ENCODE measurements at regions not wholly inside any gene's neighbourhood (a gene's known extent, or its start where the extent isn't known, plus 50 kb on each side); places are given as distances from the start of the nearest gene placed in this dataset.
"Not testable (repeated sequence)": the region's sequence is repeated elsewhere in the genome, so short reads cannot be mapped to it uniquely, and the experiment has no call there.

DNA sequence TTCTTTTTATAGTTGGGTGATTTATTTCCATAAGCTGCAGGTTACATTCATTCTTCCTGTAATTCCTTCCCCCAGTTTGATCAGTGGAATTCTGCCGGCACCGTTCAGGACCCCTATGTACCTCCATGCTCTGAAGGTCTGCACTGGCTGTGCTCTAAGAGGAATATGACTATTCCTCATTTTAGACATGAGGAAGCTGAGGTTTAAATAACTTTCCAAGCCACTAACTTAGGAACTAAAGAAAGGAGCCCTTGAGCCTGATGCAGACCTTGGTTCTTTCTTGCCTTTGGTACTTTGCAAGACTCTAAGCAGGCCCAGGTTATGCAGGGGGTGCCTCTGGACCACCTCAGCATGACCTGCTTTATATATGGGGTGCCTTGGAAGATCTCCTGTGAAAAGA, 318.5 kb downstream of the QKI start:
- TF ChIP-seq, protein P1, sequence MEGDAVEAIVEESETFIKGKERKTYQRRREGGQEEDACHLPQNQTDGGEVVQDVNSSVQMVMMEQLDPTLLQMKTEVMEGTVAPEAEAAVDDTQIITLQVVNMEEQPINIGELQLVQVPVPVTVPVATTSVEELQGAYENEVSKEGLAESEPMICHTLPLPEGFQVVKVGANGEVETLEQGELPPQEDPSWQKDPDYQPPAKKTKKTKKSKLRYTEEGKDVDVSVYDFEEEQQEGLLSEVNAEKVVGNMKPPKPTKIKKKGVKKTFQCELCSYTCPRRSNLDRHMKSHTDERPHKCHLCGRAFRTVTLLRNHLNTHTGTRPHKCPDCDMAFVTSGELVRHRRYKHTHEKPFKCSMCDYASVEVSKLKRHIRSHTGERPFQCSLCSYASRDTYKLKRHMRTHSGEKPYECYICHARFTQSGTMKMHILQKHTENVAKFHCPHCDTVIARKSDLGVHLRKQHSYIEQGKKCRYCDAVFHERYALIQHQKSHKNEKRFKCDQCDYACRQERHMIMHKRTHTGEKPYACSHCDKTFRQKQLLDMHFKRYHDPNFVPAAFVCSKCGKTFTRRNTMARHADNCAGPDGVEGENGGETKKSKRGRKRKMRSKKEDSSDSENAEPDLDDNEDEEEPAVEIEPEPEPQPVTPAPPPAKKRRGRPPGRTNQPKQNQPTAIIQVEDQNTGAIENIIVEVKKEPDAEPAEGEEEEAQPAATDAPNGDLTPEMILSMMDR (IDR thresholded peaks at IDR 0.05), result no peak
- DNase-seq (ENCODE audit: low spot score), result no peak
- Histone ChIP-seq H3K27ac (no peak overlapping the region), H3K4me3 (no peak overlapping the region)

DNA sequence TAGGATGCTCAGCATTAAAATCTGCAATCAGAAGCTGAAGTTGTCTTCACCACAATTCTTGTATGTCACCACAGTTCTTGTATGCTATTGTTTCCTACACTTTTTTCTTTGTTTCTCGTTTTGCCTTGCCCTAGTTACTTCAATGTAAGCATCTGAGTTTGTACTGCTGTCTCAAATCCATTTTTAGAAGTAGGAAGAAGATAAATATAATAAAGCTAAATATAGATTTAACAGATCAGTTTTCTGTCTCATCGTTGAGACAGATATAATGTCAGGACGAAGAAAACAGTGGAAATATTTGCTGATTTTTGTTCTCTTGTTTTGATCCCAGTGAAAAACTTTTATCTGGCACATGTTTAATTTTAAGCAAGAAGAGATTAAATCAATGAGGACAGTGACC, 318.0 kb downstream of the QKI start:
- DNase-seq (ENCODE audit: low spot score), result no peak
- Histone ChIP-seq H3K4me3 (no peak overlapping the region), H3K27ac (no peak overlapping the region)
- TF ChIP-seq, protein P1 (IDR thresholded peaks at IDR 0.05), result no peak

DNA sequence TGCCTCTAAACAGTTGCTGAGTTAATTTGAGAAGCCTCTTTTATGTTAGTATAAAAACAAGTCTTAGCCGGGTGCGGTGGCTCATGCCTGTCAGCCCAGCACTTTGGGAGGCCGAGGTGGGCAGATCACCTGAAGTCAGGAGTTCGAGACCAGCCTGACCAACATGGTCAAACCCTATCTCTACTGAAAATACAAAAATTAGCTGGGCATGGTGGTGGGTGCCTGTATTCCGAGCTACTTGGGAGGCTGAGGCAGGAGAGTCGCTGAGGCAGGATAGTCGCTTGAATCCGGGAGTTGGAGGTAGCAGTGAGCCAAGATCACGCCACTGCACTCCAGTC, 317.5 kb downstream of the QKI start:
- not testable (repeated sequence) for H3K27ac ChIP-seq, H3K4me3 ChIP-seq
- peak; percentile 5 for DNase-seq (ENCODE audit: low spot score)

DNA sequence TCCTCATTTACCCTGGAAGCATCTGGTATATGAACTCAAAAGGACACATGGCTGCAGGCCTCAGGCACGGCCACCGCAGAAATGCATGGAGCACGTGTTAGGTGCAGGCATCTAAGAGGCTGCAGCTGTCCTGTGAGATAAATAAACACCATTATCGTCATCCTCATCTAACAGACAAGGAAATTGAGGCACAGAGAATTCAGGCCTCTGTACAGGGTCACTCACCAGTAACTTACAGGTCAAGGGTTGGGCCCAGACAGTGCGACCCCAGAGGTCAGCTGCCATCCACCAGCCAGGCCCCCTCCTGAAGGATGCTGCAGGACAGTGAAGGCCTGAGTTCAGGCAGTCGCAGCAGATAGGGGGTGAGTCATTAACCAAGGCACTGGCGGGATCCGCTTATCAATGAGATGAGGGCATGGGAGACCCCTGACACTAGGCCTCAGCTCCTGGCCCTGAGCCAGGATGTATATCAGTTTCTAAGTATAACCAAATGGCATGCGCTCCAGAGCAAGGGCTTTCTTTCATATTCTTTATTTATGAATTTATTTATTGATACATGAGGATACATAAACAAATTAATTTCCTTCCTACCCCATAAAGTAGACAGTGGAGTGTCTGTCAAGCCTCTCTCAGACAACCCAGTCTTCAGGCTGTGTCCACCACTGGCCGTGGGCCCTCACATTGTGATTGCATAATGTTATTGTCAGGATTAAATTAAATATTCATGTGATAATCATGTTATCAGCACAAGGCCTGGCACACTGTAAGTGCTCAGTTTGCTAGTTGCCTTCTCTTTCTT, 316.9 kb downstream of the QKI start:
- Histone ChIP-seq H3K4me3 (no peak overlapping the region), H3K27ac (no peak overlapping the region)
- peak; percentile 57 for DNase-seq (ENCODE audit: low spot score)
- TF ChIP-seq, protein P1 (IDR thresholded peaks at IDR 0.05), result no peak

DNA sequence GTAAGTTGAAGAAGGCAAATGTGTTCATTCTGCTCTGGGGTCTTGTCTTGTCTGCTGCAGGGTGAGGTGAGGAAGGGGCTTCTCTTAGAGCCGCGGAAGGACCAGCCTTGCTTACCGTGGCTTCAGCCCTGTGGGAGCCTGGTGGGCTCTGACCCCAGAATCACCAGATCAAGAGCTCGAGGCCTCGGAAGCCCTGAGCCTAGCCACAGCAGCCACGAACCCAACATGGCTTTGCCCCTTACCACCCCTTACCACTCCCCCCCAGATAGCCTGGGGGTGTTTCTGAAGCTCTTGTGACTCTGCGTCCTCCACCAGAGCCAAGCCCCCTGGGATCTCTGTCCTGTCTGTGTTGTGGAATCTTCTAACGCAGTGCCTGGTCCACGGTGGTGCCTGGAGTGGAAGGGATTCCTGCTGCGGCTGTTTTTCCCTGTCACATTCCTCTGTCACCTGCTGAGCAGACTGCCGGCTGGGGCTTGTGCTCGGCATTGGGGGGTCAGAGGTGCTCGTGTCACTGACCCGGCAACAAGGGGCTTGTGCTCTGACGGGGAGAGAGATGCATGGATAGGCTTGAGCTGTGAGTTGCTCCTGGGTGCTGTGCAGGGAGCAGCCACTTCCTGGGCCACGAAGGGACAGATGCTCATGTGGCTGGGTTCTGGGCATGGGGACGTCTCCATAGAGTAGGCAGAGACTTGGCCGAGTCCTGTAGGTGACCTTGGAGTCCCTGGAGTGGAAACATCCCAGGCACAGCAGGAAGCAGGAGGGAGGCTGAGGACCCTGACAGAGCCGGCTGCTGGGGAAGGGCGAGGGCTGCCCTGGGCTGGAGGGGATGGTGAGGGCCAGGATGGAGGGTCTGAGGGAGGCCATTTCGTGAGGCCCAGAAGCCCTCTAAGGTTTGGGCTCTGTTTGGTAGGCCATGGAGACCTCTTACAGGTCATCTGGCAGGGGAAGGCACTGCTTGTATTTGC, 316.0 kb downstream of the QKI start:
- Histone ChIP-seq H3K27ac (no peak overlapping the region), H3K4me3 (no peak overlapping the region)
- TF ChIP-seq, protein P1 (IDR thresholded peaks at IDR 0.05), result no peak
- no peak for DNase-seq (ENCODE audit: low spot score)

DNA sequence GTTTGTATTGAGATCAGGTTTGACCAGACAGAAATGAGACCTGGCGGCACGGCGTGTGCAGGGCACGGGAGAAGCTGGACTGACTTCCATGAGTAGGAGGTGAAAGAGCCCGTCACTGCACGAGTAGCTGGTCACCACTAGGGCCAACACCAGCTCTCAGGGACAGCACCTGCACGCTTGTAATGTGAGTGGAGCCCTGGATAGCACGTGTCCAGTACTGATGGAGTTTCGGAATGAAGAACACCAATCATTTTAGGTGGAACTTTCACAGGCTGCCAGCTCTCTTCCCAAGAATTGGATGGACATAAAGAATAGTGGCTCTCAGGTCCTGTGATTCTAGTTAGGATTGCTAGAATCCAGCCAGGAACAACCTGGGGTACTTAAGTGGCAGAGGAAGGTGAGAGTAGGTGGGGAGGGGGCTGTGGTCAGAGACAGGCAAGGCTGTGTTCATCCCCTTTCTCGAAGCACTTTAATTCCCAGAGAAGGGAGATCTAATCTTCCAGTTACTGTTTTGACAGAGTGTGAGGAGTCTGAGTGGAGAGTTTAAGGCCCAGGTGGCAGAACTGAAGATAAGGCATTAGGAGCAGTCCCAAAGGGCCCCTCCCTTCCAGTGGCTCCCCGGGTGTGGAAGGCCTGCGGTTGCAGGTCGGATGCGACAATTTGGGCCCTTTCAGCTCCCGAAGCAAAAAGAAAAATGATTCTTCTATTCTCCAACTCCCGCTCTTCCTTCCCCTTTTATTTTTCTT, 314.8 kb downstream of the QKI start:
- Histone ChIP-seq H3K27ac (no peak overlapping the region), H3K4me3 (no peak overlapping the region)
- no peak for DNase-seq (ENCODE audit: low spot score)
- TF ChIP-seq, protein P1 (IDR thresholded peaks at IDR 0.05), result no peak
